Hepatocyte (in vitro differentiated cells): ENCODE measurements at regions not wholly inside any gene's neighbourhood (a gene's known extent, or its start where the extent isn't known, plus 50 kb on each side); places are given as distances from the start of the nearest gene placed in this dataset.

ENCODE experiments used
- DNase-seq: peaks from one replicate; pipeline ENCODE4 v3.0.0-alpha.2; 2016; ENCODE audit warnings: low spot score
- H2AFZ ChIP-seq: fragments of 200-600 bp; sonication (generic); 2 replicates; pipeline ENCODE4 v1.6.0; 2016; ENCODE audit warnings: antibody characterized with exemption, mild to moderate bottlenecking
- H3K27ac ChIP-seq: fragments of 200-600 bp; sonication (generic); 2 replicates; pipeline ENCODE4 v1.5.1; 2016; ENCODE audit warnings: mild to moderate bottlenecking
- H3K27me3 ChIP-seq: fragments of 200-600 bp; sonication (generic); 2 replicates; pipeline ENCODE4 v1.6.1; 2016
- H3K36me3 ChIP-seq: fragments of 200-600 bp; sonication (generic); replicated peaks from 2 replicates; pipeline ENCODE4 v1.5.1; 2016; ENCODE audit warnings: low read depth; ENCODE audit not compliant: insufficient read depth
- H3K4me1 ChIP-seq: fragments of 200-600 bp; sonication (generic); 2 replicates; pipeline ENCODE4 v1.5.1; 2016; ENCODE audit warnings: mild to moderate bottlenecking, moderate library complexity; ENCODE audit not compliant: insufficient read depth
- H3K4me2 ChIP-seq: fragments of 200-600 bp; sonication (generic); 2 replicates; pipeline ENCODE4 v1.6.0; 2016
- H3K4me3 ChIP-seq: fragments of 200-600 bp; sonication (generic); 2 replicates; pipeline ENCODE4 v1.5.1; 2016; ENCODE audit warnings: mild to moderate bottlenecking
- H3K79me2 ChIP-seq: fragments of 200-600 bp; sonication (generic); 2 replicates; pipeline ENCODE4 v1.6.0; 2017; ENCODE audit warnings: mild to moderate bottlenecking
- H3K9me2 ChIP-seq: fragments of 200-600 bp; sonication (generic); replicated peaks from 2 replicates; pipeline ENCODE4 v1.6.0; 2017; ENCODE audit warnings: mild to moderate bottlenecking; ENCODE audit not compliant: insufficient read depth
- H3K9me3 ChIP-seq: fragments of 200-600 bp; sonication (generic); 2 replicates; pipeline ENCODE4 v1.5.1; 2016; ENCODE audit warnings: low read depth, mild to moderate bottlenecking
- H4K20me1 ChIP-seq: fragments of 200-600 bp; sonication (generic); 2 replicates; pipeline ENCODE4 v1.6.0; 2016; ENCODE audit warnings: mild to moderate bottlenecking; ENCODE audit not compliant: insufficient read depth, poor library complexity, severe bottlenecking
- CTCF ChIP-seq: fragments of 200-600 bp; sonication (generic); IDR thresholded peaks from 2 replicates; pipeline ENCODE4 v1.5.1; 2016; ENCODE audit warnings: antibody characterized with exemption, mild to moderate bottlenecking; ENCODE audit not compliant: poor library complexity
- EZH2phosphoT487 ChIP-seq: fragments of 200-600 bp; sonication (generic); IDR thresholded peaks from one replicate; pipeline ENCODE4 v1.6.1; 2018; ENCODE audit warnings: antibody characterized with exemption, mild to moderate bottlenecking, low read depth, moderate library complexity; ENCODE audit not compliant: unreplicated experiment, severe bottlenecking
- WGBS: methylation state at CpG from one replicate; pipeline ENCODE4 v1.1.6; 2016; ENCODE audit warnings: low lambda C conversion rate; ENCODE audit errors: missing lambda C conversion rate; 5-methylcytosine and 5-hydroxymethylcytosine counted together

- no peak overlapping the region for H3K4me3 ChIP-seq
- TF ChIP-seq EZH2phosphoT487, result no peak
- no peak for TF ChIP-seq CTCF
- H3K36me3 ChIP-seq, result no peaks in the 10 kb centered on the region
- H3K79me2 ChIP-seq, result no peaks in the 10 kb centered on the region
- no peaks in the 10 kb centered on the region for H3K4me1 ChIP-seq
- H3K27me3 ChIP-seq, result no peaks in the 10 kb centered on the region
- H3K4me2 ChIP-seq, result no peak overlapping the region
- H4K20me1 ChIP-seq, result no peaks in the 10 kb centered on the region
- peaks cover 74% of the 10 kb centered on the region for H3K9me3 ChIP-seq
- WGBS, result 25% methylated on average over 2 of the region's 2 CpGs
- H2AFZ ChIP-seq, result no peak overlapping the region
- DNase-seq, result no peak
- H3K9me2 ChIP-seq, result no peaks in the 10 kb centered on the region
- no peak overlapping the region for H3K27ac ChIP-seq
Measured at GRCh38 chr21:7957713-7958064, 2563.7 kb upstream of the TPTE start.
